ENCODE measurements at regions not wholly inside any gene's neighbourhood (a gene's known extent, or its start where the extent isn't known, plus 50 kb on each side); places are given as distances from the start of the nearest gene placed in this dataset.

GRCh38 chr9:104983491-104983890, 55.5 kb upstream of the ABCA1 start:
- 91 to 100% methylated on average over 3 of the region's 3 CpGs for WGBS, 2 experiments (ENCODE audit: insufficient coverage in 1 of 2, insufficient read length in 1 of 2)
- H3K36me3 ChIP-seq (ENCODE audit: control insufficient read depth, insufficient read depth, low read length): no peaks in the 10 kb centered on the region
- no peak overlapping the region for H3K4me3 Mint-ChIP-seq

GRCh38 chr9:104984121-104984520, 56.2 kb upstream of the ABCA1 start:
- Histone ChIP-seq H3K9ac (ENCODE audit: extremely low read depth, low read length, poor library complexity, severe bottlenecking) (no peak overlapping the region), H3K27ac (ENCODE audit: low read depth, low read length) (no peak overlapping the region), H3K9me3 (ENCODE audit: control insufficient read depth, low read length) (no peaks in the 10 kb centered on the region), H3K4me3 (ENCODE audit: low read length) (no peak overlapping the region), H3K36me3 (ENCODE audit: control insufficient read depth, insufficient read depth, low read length) (no peaks in the 10 kb centered on the region), H3K27me3 (ENCODE audit: control insufficient read depth, insufficient read depth, low read length, poor library complexity, severe bottlenecking) (no peaks in the 10 kb centered on the region), H3K4me1 (ENCODE audit: control insufficient read depth, insufficient read depth, low read length) (peaks cover 6% of the 10 kb centered on the region)
- TF ChIP-seq CTCF (conservative IDR thresholded peaks at IDR 0.05): no peak
- H3K4me3 Mint-ChIP-seq: no peak overlapping the region
- H3K27me3 Mint-ChIP-seq (ENCODE audit: insufficient read depth): peaks cover 9% of the 10 kb centered on the region
- H3K27ac Mint-ChIP-seq: no peak overlapping the region
- WGBS, 2 experiments (ENCODE audit: insufficient coverage in 1 of 2, insufficient read length in 1 of 2): 99 to 100% methylated on average over 3 to 4 of the region's 5 CpGs
- no peaks in the 10 kb centered on the region for H3K36me3 Mint-ChIP-seq (ENCODE audit: low read depth)
- no peak for DNase-seq
- peaks cover 3% of the 10 kb centered on the region for H3K4me1 Mint-ChIP-seq
- H3K9me3 Mint-ChIP-seq: no peaks in the 10 kb centered on the region

More at GRCh38 chr9:104983491-104983890, 55.5 kb upstream of the ABCA1 start:
- no peak overlapping the region for H3K4me3 ChIP-seq (ENCODE audit: low read length)
- H3K9me3 ChIP-seq (ENCODE audit: control insufficient read depth, low read length): no peaks in the 10 kb centered on the region
- Mint-ChIP-seq H3K27me3 (ENCODE audit: insufficient read depth) (peaks cover 2% of the 10 kb centered on the region), H3K36me3 (ENCODE audit: low read depth) (no peaks in the 10 kb centered on the region), H3K4me1 (peaks cover 3% of the 10 kb centered on the region), H3K9me3 (no peaks in the 10 kb centered on the region), H3K27ac (no peak overlapping the region)
- H3K27me3 ChIP-seq (ENCODE audit: control insufficient read depth, insufficient read depth, low read length, poor library complexity, severe bottlenecking): no peaks in the 10 kb centered on the region
- no peak for DNase-seq
- H3K27ac ChIP-seq (ENCODE audit: low read depth, low read length): no peak overlapping the region
- H3K4me1 ChIP-seq (ENCODE audit: control insufficient read depth, insufficient read depth, low read length): peaks cover 6% of the 10 kb centered on the region
- H3K9ac ChIP-seq (ENCODE audit: extremely low read depth, low read length, poor library complexity, severe bottlenecking): no peak overlapping the region
- TF ChIP-seq CTCF (conservative IDR thresholded peaks at IDR 0.05): no peak

GRCh38 chr9:104984542-104984941, 56.6 kb upstream of the ABCA1 start:
- Mint-ChIP-seq H3K27me3 (ENCODE audit: insufficient read depth) (peaks cover 10% of the 10 kb centered on the region), H3K9me3 (no peaks in the 10 kb centered on the region), H3K36me3 (ENCODE audit: low read depth) (no peaks in the 10 kb centered on the region), H3K4me1 (peaks cover 3% of the 10 kb centered on the region), H3K27ac (no peak overlapping the region), H3K4me3 (no peak overlapping the region)
- no peak for TF ChIP-seq CTCF (conservative IDR thresholded peaks at IDR 0.05)
- no peak overlapping the region for H3K27ac ChIP-seq (ENCODE audit: low read depth, low read length)
- no peak overlapping the region for H3K9ac ChIP-seq (ENCODE audit: extremely low read depth, low read length, poor library complexity, severe bottlenecking)
- peaks cover 6% of the 10 kb centered on the region for H3K4me1 ChIP-seq (ENCODE audit: control insufficient read depth, insufficient read depth, low read length)
- no peaks in the 10 kb centered on the region for H3K9me3 ChIP-seq (ENCODE audit: control insufficient read depth, low read length)
- H3K4me3 ChIP-seq (ENCODE audit: low read length): no peak overlapping the region
- H3K36me3 ChIP-seq (ENCODE audit: control insufficient read depth, insufficient read depth, low read length): no peaks in the 10 kb centered on the region
- WGBS, 2 experiments (ENCODE audit: insufficient coverage in 1 of 2, insufficient read length in 1 of 2): 49 to 60% methylated on average over 1 to 2 of the region's 2 CpGs
- DNase-seq: no peak
- no peaks in the 10 kb centered on the region for H3K27me3 ChIP-seq (ENCODE audit: control insufficient read depth, insufficient read depth, low read length, poor library complexity, severe bottlenecking)

All from endodermal cell (in vitro differentiated cells).